Activated CD8-positive, alpha-beta T cell treated with anti-CD3 and anti-CD28 coated beads, Interleukin-2, amount 10 ng/mL, durations not matched to agents 7 days and 5 days (primary cell): ENCODE measurements at regions not wholly inside any gene's neighbourhood (a gene's known extent, or its start where the extent isn't known, plus 50 kb on each side); places are given as distances from the start of the nearest gene placed in this dataset.
"Not testable (repeated sequence)": the region's sequence is repeated elsewhere in the genome, so short reads cannot be mapped to it uniquely, and the experiment has no call there.

Source experiments
- ATAC-seq: fragments of 150-1000 bp; cut with Tn5 transposase; one replicate; pipeline ENCODE4 v1.10.0; 2021; ENCODE audit warnings: moderate library complexity
- CTCF ChIA-PET: fragments of 350-600 bp; sonication (Branson Sonifier 250); formaldehyde crosslinking; loops from one replicate; lab custom pipeline; 2021; ENCODE audit warnings: antibody characterized with exemption; lab: Charles Lee
- POLR2A ChIA-PET: fragments of 350-600 bp; sonication (Branson Sonifier 250); formaldehyde crosslinking; loops from one replicate; lab custom pipeline; 2021; ENCODE audit warnings: antibody characterized with exemption; lab: Charles Lee
- DNase-seq: peaks from one replicate; pipeline ENCODE4 v3.0.0-alpha.2; 2020
- H3K27ac Mint-ChIP-seq: one replicate; pipeline ENCODE4 v1.8.0; 2021; ENCODE audit warnings: mild to moderate bottlenecking, mixed read lengths
- H3K27me3 Mint-ChIP-seq: one replicate; pipeline ENCODE4 v1.8.0; 2021; ENCODE audit warnings: low read depth, mixed read lengths
- H3K36me3 Mint-ChIP-seq: one replicate; pipeline ENCODE4 v1.8.0; 2021; ENCODE audit warnings: low read depth, mixed read lengths
- H3K4me1 Mint-ChIP-seq: one replicate; pipeline ENCODE4 v1.8.0; 2021; ENCODE audit warnings: low read depth, mixed read lengths
- H3K4me3 Mint-ChIP-seq: one replicate; pipeline ENCODE4 v1.8.0; 2021; ENCODE audit warnings: mild to moderate bottlenecking, mixed read lengths
- H3K9me3 Mint-ChIP-seq: one replicate; pipeline ENCODE4 v1.8.0; 2022; ENCODE audit warnings: mixed read lengths; ENCODE audit not compliant: insufficient read depth

DNA sequence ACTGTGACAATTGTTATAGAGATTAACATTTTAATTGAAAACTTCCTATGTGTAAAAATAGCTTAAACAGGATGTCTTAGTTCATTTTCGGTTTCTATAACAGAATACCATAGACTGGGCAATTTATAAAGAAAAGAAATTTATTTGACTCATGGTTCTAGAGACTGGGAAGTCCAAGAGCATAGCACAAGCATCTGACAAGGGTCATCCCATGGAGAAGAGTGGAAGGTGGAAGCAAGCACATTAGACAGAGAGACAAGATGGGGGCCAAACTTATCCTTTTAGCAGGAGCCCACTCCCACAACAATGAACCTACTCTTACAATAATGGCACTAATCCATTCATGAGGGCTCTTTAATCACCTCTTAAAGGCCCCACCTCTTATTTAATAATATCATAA, 100.3 kb downstream of the FAM161A start:
- Mint-ChIP-seq H3K4me1 (no peaks in the 10 kb centered on the region), H3K36me3 (no peaks in the 10 kb centered on the region)

DNA sequence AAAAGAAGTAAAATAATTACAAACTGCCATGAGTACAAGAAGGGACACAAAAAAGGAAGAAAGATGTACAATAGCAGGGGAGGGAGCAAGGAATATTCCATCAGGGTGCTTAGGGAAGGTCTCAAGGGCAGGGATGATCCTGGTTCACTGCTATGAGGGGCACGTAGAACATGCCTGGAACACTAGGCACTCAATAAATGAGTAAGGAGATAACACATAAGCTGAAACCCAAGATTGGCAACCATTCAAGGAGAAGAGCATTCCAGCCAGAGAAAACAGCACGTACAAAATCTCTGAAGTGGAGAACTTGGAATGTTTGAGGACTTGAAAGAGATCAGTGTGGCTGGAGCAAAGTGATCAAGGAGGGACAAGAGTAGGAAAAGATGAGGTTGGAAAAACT, 103.2 kb downstream of the FAM161A start:
- H3K36me3 Mint-ChIP-seq, result no peaks in the 10 kb centered on the region
- DNase-seq, result no peak
- ChIA-PET CTCF (interaction anchor here (1.0 to 1.1 kb wide), 2 partner anchors 68 to 325 kb away, joined by 3 to 4 read pairs; no protein-coding TSS in a partner anchor), POLR2A (no interaction called here)
- no peaks in the 10 kb centered on the region for H3K4me1 Mint-ChIP-seq
- H3K27ac Mint-ChIP-seq, result no peak overlapping the region
- no peak for ATAC-seq
- H3K9me3 Mint-ChIP-seq, result peaks cover 6% of the 10 kb centered on the region
- no peak overlapping the region for H3K4me3 Mint-ChIP-seq
- H3K27me3 Mint-ChIP-seq, result peaks cover 6% of the 10 kb centered on the region

More for the DNA sequence above, 100.3 kb downstream of the FAM161A start:
- H3K27me3 Mint-ChIP-seq, result no peaks in the 10 kb centered on the region
- ChIA-PET CTCF (no interaction called here), POLR2A (no interaction called here)
- H3K4me3 Mint-ChIP-seq, result no peak overlapping the region
- no peak overlapping the region for H3K27ac Mint-ChIP-seq
- H3K9me3 Mint-ChIP-seq, result peaks cover 6% of the 10 kb centered on the region
- no peak for ATAC-seq
- no peak for DNase-seq

DNA sequence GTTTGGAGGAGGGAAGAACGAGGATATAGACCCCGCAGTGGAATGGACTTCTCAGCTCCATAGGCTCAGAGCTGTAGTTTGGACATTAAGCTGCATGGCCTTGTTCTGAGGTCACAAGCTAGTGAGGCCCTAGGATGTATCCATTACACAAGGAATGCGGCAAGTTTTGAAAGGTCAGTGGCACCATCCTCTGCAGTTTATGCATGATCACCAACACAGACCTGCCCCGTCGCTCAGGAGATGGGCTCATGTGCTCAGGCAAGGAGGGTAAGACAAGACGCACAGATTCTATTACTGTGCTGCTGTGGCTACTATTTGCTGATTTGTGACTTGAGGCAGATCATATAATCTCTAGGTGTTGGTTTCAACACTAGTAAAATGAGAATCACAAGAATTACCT, 110.9 kb downstream of the FAM161A start:
- H3K27me3 Mint-ChIP-seq, result peaks cover 6% of the 10 kb centered on the region
- ATAC-seq, result no peak

DNA sequence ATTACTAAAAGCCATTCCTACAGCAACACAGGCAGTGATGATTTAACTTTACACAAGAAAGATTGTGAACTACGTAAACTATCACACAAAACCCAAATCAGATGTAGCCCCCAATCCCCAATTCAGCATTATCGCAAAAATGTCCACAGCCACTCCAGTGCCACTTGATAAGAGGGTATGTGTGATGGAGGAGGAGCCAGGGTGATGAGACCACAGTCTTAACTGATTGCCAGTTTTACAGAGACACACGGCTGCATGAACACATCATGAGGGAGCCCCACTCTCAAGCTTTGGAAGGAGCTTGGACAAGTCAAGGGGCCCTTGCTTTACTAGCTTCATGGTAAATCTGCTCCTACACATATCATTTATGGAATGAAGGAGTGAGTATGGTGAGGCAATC, 116.0 kb downstream of the FAM161A start:
- no peak overlapping the region for H3K27ac Mint-ChIP-seq
- no peak overlapping the region for H3K4me3 Mint-ChIP-seq
- H3K9me3 Mint-ChIP-seq, result no peaks in the 10 kb centered on the region
- no peaks in the 10 kb centered on the region for H3K4me1 Mint-ChIP-seq
- H3K36me3 Mint-ChIP-seq, result no peaks in the 10 kb centered on the region
- ATAC-seq, result no peak
- DNase-seq, result no peak
- POLR2A ChIA-PET, result no interaction called here
- CTCF ChIA-PET, result no interaction called here
- no peaks in the 10 kb centered on the region for H3K27me3 Mint-ChIP-seq

More for the DNA sequence above, 110.9 kb downstream of the FAM161A start:
- Mint-ChIP-seq H3K9me3 (no peaks in the 10 kb centered on the region), H3K4me1 (no peaks in the 10 kb centered on the region), H3K36me3 (no peaks in the 10 kb centered on the region), H3K27ac (no peak overlapping the region), H3K4me3 (no peak overlapping the region)
- CTCF ChIA-PET, result no interaction called here
- no peak for DNase-seq
- POLR2A ChIA-PET, result no interaction called here

DNA sequence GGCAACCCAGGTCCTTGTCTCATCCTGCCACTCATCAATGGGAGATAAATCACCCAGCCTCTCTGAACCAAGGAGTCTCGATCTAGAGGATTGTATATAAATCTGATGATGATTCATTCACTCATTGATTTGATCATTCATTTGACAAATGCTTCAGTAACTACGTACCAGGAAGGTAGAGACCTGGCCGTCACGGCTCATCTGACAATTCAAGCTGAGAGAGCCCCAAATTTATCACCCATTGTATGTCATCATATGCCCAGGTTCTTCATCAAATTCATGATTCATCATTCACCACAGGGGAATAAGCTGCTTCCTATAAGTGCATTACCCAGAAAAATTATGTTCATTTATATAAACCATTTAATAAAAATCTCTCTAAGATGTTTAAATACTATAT, 116.9 kb downstream of the FAM161A start:
- ChIA-PET POLR2A (no interaction called here), CTCF (no interaction called here)
- no peak overlapping the region for H3K27ac Mint-ChIP-seq
- H3K27me3 Mint-ChIP-seq, result no peaks in the 10 kb centered on the region
- H3K9me3 Mint-ChIP-seq, result no peaks in the 10 kb centered on the region
- H3K4me3 Mint-ChIP-seq, result no peak overlapping the region
- H3K36me3 Mint-ChIP-seq, result no peaks in the 10 kb centered on the region
- ATAC-seq, result no peak
- no peaks in the 10 kb centered on the region for H3K4me1 Mint-ChIP-seq
- DNase-seq, result no peak

DNA sequence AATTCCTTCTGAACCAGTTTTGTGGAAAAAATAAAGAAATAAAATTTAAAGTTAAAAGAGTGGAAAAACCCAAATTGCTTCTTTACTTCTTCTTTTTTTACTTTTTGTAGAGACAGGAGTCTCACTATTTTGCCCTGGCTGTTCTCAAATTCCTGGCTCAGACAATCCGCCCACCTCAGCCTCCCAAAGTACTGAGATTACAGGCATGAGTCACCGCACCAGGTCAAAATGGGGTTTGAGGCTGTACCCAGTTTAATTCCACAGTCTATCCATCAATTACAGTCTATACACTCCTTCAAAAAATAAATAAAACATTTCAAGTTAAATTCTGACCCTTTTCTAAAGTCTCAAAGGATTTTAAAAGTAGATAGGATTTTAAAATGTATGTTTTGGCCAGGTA, 120.3 kb downstream of the FAM161A start:
- ATAC-seq (no peak), DNase-seq (no peak)
- Mint-ChIP-seq H3K9me3 (no peaks in the 10 kb centered on the region), H3K27me3 (peaks cover 2% of the 10 kb centered on the region), H3K4me3 (no peak overlapping the region), H3K27ac (no peak overlapping the region), H3K36me3 (no peaks in the 10 kb centered on the region), H3K4me1 (no peaks in the 10 kb centered on the region)
- POLR2A ChIA-PET, result no interaction called here
- CTCF ChIA-PET, result no interaction called here

DNA sequence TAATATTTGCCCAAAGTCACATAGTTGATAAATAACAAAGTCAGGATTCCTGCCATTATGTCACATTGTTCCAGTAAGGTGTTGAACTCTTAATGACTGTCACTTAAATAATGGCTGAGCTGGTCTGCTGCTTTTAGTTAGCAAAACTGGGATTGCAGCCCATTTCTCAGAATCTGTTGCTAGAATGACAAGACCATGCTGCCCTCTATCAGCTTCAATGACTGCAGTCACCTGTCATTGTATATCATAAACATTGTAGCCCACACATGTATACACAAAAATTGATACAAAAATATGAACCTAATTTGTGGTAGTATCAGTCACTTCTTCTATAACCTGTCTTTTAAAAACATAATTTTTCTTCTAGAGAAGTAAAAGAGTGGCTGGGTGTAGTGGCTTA, 121.1 kb downstream of the FAM161A start:
- Mint-ChIP-seq H3K4me3 (no peak overlapping the region), H3K36me3 (no peaks in the 10 kb centered on the region), H3K27ac (no peak overlapping the region), H3K9me3 (no peaks in the 10 kb centered on the region), H3K27me3 (peaks cover 5% of the 10 kb centered on the region), H3K4me1 (no peaks in the 10 kb centered on the region)
- ChIA-PET CTCF (interaction anchor here (0.5 to 1.2 kb wide), 2 partner anchors 9 to 605 kb away, joined by 3 read pairs; no protein-coding TSS in a partner anchor), POLR2A (no interaction called here)
- no peak for ATAC-seq
- DNase-seq, result no peak

DNA sequence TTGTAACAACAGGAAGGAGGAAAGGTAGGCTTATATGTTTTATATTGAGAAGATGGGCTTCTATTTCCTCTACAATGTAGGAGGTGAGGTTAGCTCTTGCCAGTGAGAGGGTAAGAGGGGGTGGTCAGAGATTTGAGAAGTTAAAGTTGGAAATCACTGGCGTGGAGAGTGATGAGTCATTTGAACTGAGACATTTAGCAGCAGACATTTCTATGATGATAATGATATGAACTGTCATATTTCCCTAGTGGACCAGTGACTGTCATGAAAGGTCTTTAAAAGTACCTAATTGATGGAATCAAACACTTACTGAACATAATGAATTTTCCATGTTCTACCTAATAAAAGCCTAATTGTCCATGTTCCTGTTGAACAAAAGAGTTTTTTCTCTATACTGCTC, 126.1 kb downstream of the FAM161A start:
- H3K4me1 Mint-ChIP-seq, result no peaks in the 10 kb centered on the region
- H3K4me3 Mint-ChIP-seq, result no peak overlapping the region
- ATAC-seq (no peak), DNase-seq (no peak)
- peaks cover 4% of the 10 kb centered on the region for H3K36me3 Mint-ChIP-seq
- peaks cover 7% of the 10 kb centered on the region for H3K27me3 Mint-ChIP-seq
- peaks cover 4% of the 10 kb centered on the region for H3K9me3 Mint-ChIP-seq
- ChIA-PET CTCF (interaction anchor here (1.0 kb wide), 1 partner anchor 56 kb away, joined by 3 read pairs; no protein-coding TSS in a partner anchor), POLR2A (no interaction called here)
- no peak overlapping the region for H3K27ac Mint-ChIP-seq

DNA sequence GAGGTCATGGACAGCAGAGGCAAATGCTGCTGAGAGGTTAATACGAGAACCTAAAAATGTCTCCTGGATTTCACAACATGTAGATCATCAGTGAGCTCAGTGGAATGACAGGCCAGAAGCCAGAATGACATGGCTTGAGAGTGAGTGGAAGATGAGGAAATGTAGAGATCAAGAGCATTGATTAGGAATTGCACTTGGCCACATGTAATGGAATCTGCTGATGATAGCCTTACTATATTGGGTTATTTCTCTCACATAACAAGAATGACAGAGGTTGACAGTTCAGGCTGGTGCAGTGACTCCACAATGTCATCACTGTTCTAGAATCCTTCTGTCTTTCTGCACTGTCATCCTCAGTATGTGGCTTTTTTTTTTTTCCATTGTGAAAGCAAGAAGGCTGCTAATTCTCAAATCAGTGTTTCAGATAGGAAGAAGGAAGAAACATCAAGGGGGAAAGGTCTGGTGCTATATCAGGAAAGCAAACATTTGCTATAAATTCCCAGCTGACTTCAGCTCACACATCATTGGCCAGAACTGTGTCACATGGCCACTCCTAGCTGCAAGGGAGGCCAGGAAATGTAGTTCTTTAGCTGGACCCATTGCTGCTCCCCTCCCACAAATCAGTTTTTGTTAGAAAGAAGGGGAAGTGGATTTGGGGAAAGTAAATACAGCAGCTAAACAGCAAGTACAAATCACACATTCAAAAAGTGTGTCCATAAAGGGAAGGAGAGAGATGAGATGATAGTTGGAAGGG, 127.2 kb downstream of the FAM161A start:
- CTCF ChIA-PET, result no interaction called here
- H3K36me3 Mint-ChIP-seq, result peaks cover 4% of the 10 kb centered on the region
- peaks cover 4% of the 10 kb centered on the region for H3K9me3 Mint-ChIP-seq
- H3K27me3 Mint-ChIP-seq, result peaks cover 7% of the 10 kb centered on the region
- H3K4me3 Mint-ChIP-seq, result no peak overlapping the region
- H3K4me1 Mint-ChIP-seq, result no peaks in the 10 kb centered on the region
- POLR2A ChIA-PET, result no interaction called here
- no peak for DNase-seq
- H3K27ac Mint-ChIP-seq, result no peak overlapping the region
- ATAC-seq, result no peak

DNA sequence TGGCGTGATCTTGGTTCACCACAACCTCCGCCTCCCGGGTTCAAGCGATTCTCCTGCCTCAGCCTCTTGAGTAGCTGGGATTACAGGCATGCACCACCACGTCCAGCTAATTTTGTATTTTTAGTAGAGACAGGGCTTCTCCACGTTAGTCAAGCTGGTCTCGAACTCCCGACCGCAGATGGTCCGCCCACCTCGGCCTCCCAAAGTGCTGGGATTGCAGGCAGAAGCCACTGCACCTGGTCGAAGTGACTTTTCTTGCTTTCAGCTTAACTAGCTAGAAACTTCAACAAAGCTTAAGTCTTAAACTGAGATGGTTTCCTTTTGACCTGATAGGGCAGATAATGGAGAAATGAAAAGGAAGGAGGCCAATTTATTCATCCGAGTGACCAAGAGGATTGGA, 130.5 kb downstream of the FAM161A start:
- not testable (repeated sequence) for H3K27ac Mint-ChIP-seq, H3K4me3 Mint-ChIP-seq, H3K27me3 Mint-ChIP-seq, H3K9me3 Mint-ChIP-seq, H3K36me3 Mint-ChIP-seq, DNase-seq, ATAC-seq, H3K4me1 Mint-ChIP-seq
- POLR2A ChIA-PET, result interaction anchor here (0.6 kb wide), 1 partner anchor 188 kb away, joined by 3 read pairs; no protein-coding TSS in a partner anchor
- CTCF ChIA-PET, result interaction anchor here (1.2 kb wide), 1 partner anchor 9 kb away, joined by 3 read pairs; no protein-coding TSS in a partner anchor

DNA sequence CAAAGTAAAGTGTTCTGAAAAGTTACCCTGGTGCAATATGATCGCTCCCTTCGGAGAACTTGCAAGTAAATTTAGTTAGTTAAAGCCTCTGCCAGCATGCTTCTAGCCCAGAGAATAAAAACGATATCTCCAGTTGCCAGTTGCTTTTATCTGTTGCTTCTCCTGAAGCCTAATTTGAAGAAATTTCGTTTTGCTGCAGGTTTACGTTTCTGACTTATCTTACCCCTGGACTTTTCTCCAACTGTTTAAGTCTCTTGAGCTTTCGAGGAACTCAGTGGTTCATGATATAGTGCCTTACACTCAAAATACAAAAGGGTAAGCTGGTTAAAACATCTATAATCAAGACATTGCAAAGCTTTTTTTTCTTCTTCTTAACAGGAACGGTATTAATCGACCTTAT, 131.1 kb downstream of the FAM161A start:
- H3K9me3 Mint-ChIP-seq, result peaks cover 4% of the 10 kb centered on the region
- H3K27ac Mint-ChIP-seq, result no peak overlapping the region
- ChIA-PET POLR2A (interaction anchor here (0.6 kb wide), 1 partner anchor 188 kb away, joined by 3 read pairs; no protein-coding TSS in a partner anchor), CTCF (no interaction called here)
- peaks cover 2% of the 10 kb centered on the region for H3K27me3 Mint-ChIP-seq
- DNase-seq (no peak), ATAC-seq (no peak)
- H3K36me3 Mint-ChIP-seq, result peaks cover 4% of the 10 kb centered on the region
- H3K4me1 Mint-ChIP-seq, result no peaks in the 10 kb centered on the region
- H3K4me3 Mint-ChIP-seq, result no peak overlapping the region

DNA sequence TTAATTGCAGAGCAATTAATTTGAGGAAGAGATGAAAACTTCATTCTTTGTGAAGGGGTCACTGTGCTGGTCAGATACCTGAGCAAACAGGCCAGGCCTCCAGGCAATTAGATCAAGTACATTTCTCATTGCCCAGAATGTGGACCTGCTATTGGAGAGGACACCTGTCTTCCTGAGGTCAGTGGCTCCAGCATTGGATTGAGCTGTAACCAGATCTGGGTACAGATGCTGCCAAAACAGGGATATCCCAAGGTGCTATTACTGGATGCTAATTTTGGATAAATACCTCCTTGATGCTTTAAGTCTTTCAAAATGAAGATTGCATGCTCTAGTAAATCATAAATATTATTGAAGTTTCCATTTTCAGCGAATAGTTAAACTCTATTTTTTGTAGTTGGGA, 131.5 kb downstream of the FAM161A start:
- no peak for DNase-seq
- Mint-ChIP-seq H3K4me3 (no peak overlapping the region), H3K4me1 (no peaks in the 10 kb centered on the region), H3K9me3 (peaks cover 4% of the 10 kb centered on the region), H3K36me3 (peaks cover 4% of the 10 kb centered on the region), H3K27me3 (no peaks in the 10 kb centered on the region), H3K27ac (no peak overlapping the region)
- ChIA-PET CTCF (no interaction called here), POLR2A (interaction anchor here (0.7 kb wide), 1 partner anchor 71 kb away, joined by 4 read pairs; no protein-coding TSS in a partner anchor)
- ATAC-seq, result no peak
